ENCODE measurements at regions not wholly inside any gene's neighbourhood (a gene's known extent, or its start where the extent isn't known, plus 50 kb on each side); places are given as distances from the start of the nearest gene placed in this dataset.

DNA sequence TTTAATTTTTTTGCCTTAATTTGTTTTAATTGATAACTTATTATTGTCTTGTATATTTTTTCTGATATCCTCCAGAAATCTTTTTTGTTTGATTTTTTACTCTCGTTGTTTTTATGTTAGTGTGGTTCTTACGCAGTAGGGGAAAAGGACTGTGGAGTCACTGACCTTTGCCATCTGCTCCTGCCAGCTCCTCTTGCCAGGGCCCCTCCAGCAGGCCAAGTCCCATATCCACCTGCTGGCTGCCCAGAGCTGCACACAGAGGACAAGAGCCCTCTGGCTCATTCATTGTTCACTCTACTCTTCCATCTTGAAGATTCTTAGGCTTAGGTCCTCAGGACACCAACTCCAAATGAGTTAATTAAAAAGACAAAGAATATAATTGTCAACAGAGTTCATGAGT lies 316.4 kb upstream of the DUSP10 start:
- TF ChIP-seq, protein P1, sequence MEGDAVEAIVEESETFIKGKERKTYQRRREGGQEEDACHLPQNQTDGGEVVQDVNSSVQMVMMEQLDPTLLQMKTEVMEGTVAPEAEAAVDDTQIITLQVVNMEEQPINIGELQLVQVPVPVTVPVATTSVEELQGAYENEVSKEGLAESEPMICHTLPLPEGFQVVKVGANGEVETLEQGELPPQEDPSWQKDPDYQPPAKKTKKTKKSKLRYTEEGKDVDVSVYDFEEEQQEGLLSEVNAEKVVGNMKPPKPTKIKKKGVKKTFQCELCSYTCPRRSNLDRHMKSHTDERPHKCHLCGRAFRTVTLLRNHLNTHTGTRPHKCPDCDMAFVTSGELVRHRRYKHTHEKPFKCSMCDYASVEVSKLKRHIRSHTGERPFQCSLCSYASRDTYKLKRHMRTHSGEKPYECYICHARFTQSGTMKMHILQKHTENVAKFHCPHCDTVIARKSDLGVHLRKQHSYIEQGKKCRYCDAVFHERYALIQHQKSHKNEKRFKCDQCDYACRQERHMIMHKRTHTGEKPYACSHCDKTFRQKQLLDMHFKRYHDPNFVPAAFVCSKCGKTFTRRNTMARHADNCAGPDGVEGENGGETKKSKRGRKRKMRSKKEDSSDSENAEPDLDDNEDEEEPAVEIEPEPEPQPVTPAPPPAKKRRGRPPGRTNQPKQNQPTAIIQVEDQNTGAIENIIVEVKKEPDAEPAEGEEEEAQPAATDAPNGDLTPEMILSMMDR (IDR thresholded peaks at IDR 0.05; ENCODE audit: low read depth, low read length, poor library complexity, severe bottlenecking), result no peak
- no peak for TF ChIP-seq EZH2phosphoT487 (IDR thresholded peaks at IDR 0.05; ENCODE audit: borderline replicate concordance, low read length)
